Suprapubic skin (tissue), 4 donors: ENCODE measurements at regions not wholly inside any gene's neighbourhood (a gene's known extent, or its start where the extent isn't known, plus 50 kb on each side); places are given as distances from the start of the nearest gene placed in this dataset.

Experiments used
- CTCF ChIP-seq, 2 donors: fragments of 200-600 bp in 1 of 2; fragments of 450-650 bp in 1 of 2; sonication (generic) in 1 of 2; IDR thresholded peaks; one replicate each; pipeline ENCODE4 v1.5.1; 2016 to 2019; ENCODE audit warnings: antibody characterized with exemption in 2 of 2, mild to moderate bottlenecking in 1 of 2, moderate library complexity in 1 of 2
- EP300 ChIP-seq: sonication (generic); formaldehyde crosslinking; IDR thresholded peaks from one replicate; pipeline ENCODE4 v1.6.1; 2017; ENCODE audit warnings: antibody characterized with exemption
- POLR2A ChIP-seq, 2 donors: fragments of 450-650 bp; IDR thresholded peaks; one replicate each; pipeline ENCODE4 v1.6.1; 2017; ENCODE audit warnings: antibody characterized with exemption in 2 of 2, mild to moderate bottlenecking in 2 of 2, moderate library complexity in 2 of 2
- POLR2AphosphoS5 ChIP-seq, 3 donors: sonication (generic); formaldehyde crosslinking; IDR thresholded peaks; one replicate each; pipeline ENCODE4 v1.6.1; 2017; ENCODE audit warnings: antibody characterized with exemption in 3 of 3

- TF ChIP-seq CTCF (IDR thresholded peaks at IDR 0.05) = no peak
- TF ChIP-seq EP300 = no peak
- no peak for TF ChIP-seq POLR2A (IDR thresholded peaks at IDR 0.05)
- TF ChIP-seq POLR2AphosphoS5 (IDR thresholded peaks at IDR 0.05) = no peak
Measured at GRCh38 chr2:121955872-121956271, 200.4 kb downstream of the TSN start.
